ENCODE measurements at regions not wholly inside any gene's neighbourhood (a gene's known extent, or its start where the extent isn't known, plus 50 kb on each side); places are given as distances from the start of the nearest gene placed in this dataset.

- RAD21 ChIA-PET (ENCODE audit: low non-redundant PET in 1 of 2, low total read pairs in 2 of 2, uncharacterized antibody in 2 of 2, unreplicated experiment in 2 of 2): no interaction called here
- DNase-seq (ENCODE audit: low read depth, low spot score) (no peak), ATAC-seq (no peak)
- H3K27me3 ChIP-seq (ENCODE audit: insufficient read depth, low read length): peaks cover 26% of the 10 kb centered on the region
- intact Hi-C loops (cut with micrococcal nuclease): no loop called here
- H4K20me1 ChIP-seq (ENCODE audit: insufficient read depth): no peaks in the 10 kb centered on the region
- POLR2A ChIA-PET: no interaction called here
- H3K36me3 ChIP-seq (ENCODE audit: control insufficient read depth in 1 of 2, insufficient read depth in 2 of 2, low read length in 2 of 2): no peaks in the 10 kb centered on the region
- TF ChIP-seq POLR2AphosphoS5 (IDR thresholded peaks at IDR 0.05; ENCODE audit: low read depth, low read length) (no peak), TCF7L2 (IDR thresholded peaks at IDR 0.05; ENCODE audit: borderline replicate concordance, extremely low read depth, insufficient read depth, insufficient read length) (no peak), SIN3A (IDR thresholded peaks at IDR 0.05; ENCODE audit: low read depth) (no peak), YY1 (IDR thresholded peaks at IDR 0.05; ENCODE audit: extremely low read depth, insufficient replicate concordance, low read depth, low read length) (no peak), SRF (IDR thresholded peaks at IDR 0.05; ENCODE audit: low read depth) (no peak), ZNF274 (IDR thresholded peaks at IDR 0.05; ENCODE audit: low read depth, low read length) (no peak), EGR1 (IDR thresholded peaks at IDR 0.05; ENCODE audit: low read depth) (no peak), POLR2A (IDR thresholded peaks at IDR 0.05; ENCODE audit: borderline replicate concordance, extremely low read depth, insufficient read depth, insufficient read length) (no peak), EZH2 (IDR thresholded peaks at IDR 0.05) (no peak), ZFX (IDR thresholded peaks at IDR 0.05) (no peak), ELF1 (IDR thresholded peaks at IDR 0.05; ENCODE audit: borderline replicate concordance, low read depth) (no peak), REST (IDR thresholded peaks at IDR 0.05; ENCODE audit: low read depth) (no peak), SP1 (IDR thresholded peaks at IDR 0.05; ENCODE audit: low read depth) (no peak), CBX3 (IDR thresholded peaks at IDR 0.05; ENCODE audit: low read depth) (no peak), MAX (IDR thresholded peaks at IDR 0.05) (no peak), JUND (IDR thresholded peaks at IDR 0.05) (no peak), ZBTB33 (IDR thresholded peaks at IDR 0.05; ENCODE audit: extremely low read depth, insufficient replicate concordance, low read length) (no peak), EZH2phosphoT487 (IDR thresholded peaks at IDR 0.05; ENCODE audit: borderline replicate concordance) (no peak)
- no peak overlapping the region for H2AFZ ChIP-seq (ENCODE audit: low read depth, low read length, poor library complexity, severe bottlenecking)
- no peak overlapping the region for H3K27ac ChIP-seq (ENCODE audit: low read depth, low read length)
- H3K4me3 ChIP-seq (replicated peaks in 1 of 2; ENCODE audit: low read depth in 1 of 2, low read length in 2 of 2): no peak overlapping the region
- H3K4me1 ChIP-seq (ENCODE audit: control insufficient read depth in 1 of 2, insufficient read depth in 2 of 2, low read length in 2 of 2): peaks cover 0 to 2% of the 10 kb centered on the region in 2 experiments; a peak in 1 of 4 replicates
- BruUV-seq (replicated peaks): no TSS peak
- no peak overlapping the region for H3K9ac ChIP-seq (ENCODE audit: low read length)
- H3K4me2 ChIP-seq (ENCODE audit: low read length): no peak overlapping the region
- H3K9me2 ChIP-seq (ENCODE audit: insufficient read depth): no peaks in the 10 kb centered on the region
- H3K9me3 ChIP-seq (ENCODE audit: control insufficient read depth in 1 of 2, insufficient read depth in 1 of 2, low read depth in 1 of 2, low read length in 2 of 2): no peaks in the 10 kb centered on the region; a peak in 1 of 4 replicates
- CTCF ChIA-PET: no interaction called here
- H3K79me2 ChIP-seq (ENCODE audit: insufficient read depth, low read length): no peaks in the 10 kb centered on the region
These were observed 526.9 kb downstream of the MATN1 start for GRCh38 chr1:30196457-30196856.

Measured in HCT116 (cell line).